IgD-negative memory B cell (primary cell): ENCODE measurements at regions not wholly inside any gene's neighbourhood (a gene's known extent, or its start where the extent isn't known, plus 50 kb on each side); places are given as distances from the start of the nearest gene placed in this dataset.
A peak's percentile ranks its signal among the peaks of the same experiment; 100 is the strongest.

ENCODE experiments used
- H3K27ac Mint-ChIP-seq, 3 donors: one replicate each; pipeline ENCODE4 v1.8.0; 2020 to 2022; ENCODE audit warnings: mild to moderate bottlenecking in 3 of 3, mixed read lengths in 3 of 3, moderate library complexity in 1 of 3
- H3K27me3 Mint-ChIP-seq: one replicate; pipeline ENCODE4 v1.8.0; 2021; ENCODE audit warnings: mixed read lengths
- H3K36me3 Mint-ChIP-seq: one replicate; pipeline ENCODE4 v1.8.0; 2020; ENCODE audit warnings: mild to moderate bottlenecking, mixed read lengths
- H3K4me1 Mint-ChIP-seq, 3 donors: one replicate each; pipeline ENCODE4 v1.8.0; 2020 to 2022; ENCODE audit warnings: mixed read lengths in 3 of 3, mild to moderate bottlenecking in 1 of 3
- H3K4me3 Mint-ChIP-seq, 4 donors: one replicate each; pipeline ENCODE4 v1.8.0; 2020 to 2022; ENCODE audit warnings: mild to moderate bottlenecking in 4 of 4, mixed read lengths in 4 of 4, moderate library complexity in 3 of 4
- H3K9me3 Mint-ChIP-seq, 3 donors: one replicate each; pipeline ENCODE4 v1.8.0; 2020 to 2021; ENCODE audit warnings: mixed read lengths in 3 of 3, mild to moderate bottlenecking in 1 of 3

- Mint-ChIP-seq H3K4me1 (peaks cover 8 to 15% (median 10%) of the 10 kb centered on the region in 3 donors), H3K27ac (no peak overlapping the region), H3K27me3 (no peaks in the 10 kb centered on the region), H3K9me3 (no peaks in the 10 kb centered on the region), H3K4me3 (no peak overlapping the region), H3K36me3 (peaks cover 3% of the 10 kb centered on the region)
Observed at GRCh38 chr5:124604419-124604818, 142.0 kb downstream of the ZNF608 start.

DNA sequence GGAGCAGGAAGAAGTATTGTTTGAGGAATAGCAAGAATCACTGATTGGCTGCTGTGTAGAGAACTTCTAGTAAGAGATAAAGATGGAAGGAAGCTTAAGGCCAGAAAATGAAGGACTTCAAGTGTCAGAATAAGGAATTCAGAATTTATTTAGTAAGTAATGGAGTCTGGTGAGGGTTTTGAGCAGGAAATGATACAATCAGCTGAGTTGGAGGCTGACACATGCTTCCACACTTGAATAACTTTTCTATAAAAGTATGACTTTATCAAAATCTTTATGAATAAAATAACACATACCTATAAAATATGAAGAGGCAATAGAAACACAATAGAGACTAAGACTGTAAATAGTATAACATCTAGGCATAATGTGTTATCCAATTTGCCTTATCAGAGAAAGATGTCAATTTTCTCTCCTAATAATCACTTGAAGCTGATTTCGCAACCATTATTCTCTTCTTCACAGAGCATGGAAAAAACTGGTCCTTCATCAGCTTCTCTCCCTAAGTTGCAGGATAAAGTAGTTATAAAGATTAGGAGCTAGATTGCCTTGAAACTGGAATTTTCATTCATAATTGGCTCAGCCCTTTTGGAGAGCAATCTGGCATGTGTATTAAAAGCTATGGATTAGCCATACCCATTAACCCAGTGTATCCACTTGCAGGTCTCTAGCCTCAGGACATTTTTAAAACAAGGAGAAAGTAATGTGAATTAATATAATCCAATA lies 143.4 kb downstream of the ZNF608 start:
- H3K4me1 Mint-ChIP-seq = peaks cover 9 to 16% (median 13%) of the 10 kb centered on the region in 3 donors
- no peaks in the 10 kb centered on the region for H3K9me3 Mint-ChIP-seq
- no peaks in the 10 kb centered on the region for H3K36me3 Mint-ChIP-seq
- H3K27ac Mint-ChIP-seq = no peak overlapping the region
- no peak overlapping the region for H3K4me3 Mint-ChIP-seq
- H3K27me3 Mint-ChIP-seq = no peaks in the 10 kb centered on the region

- Mint-ChIP-seq H3K36me3 (peaks cover 2% of the 10 kb centered on the region), H3K4me1 (peaks cover 9 to 16% (median 13%) of the 10 kb centered on the region in 3 donors), H3K27me3 (no peaks in the 10 kb centered on the region), H3K9me3 (no peaks in the 10 kb centered on the region), H3K4me3 (peak overlapping the region in 3 of 4 donors; percentile 5 to 85 (median 69)), H3K27ac (no peak overlapping the region)
Observed at GRCh38 chr5:124599028-124599973, 147.1 kb downstream of the ZNF608 start.

DNA sequence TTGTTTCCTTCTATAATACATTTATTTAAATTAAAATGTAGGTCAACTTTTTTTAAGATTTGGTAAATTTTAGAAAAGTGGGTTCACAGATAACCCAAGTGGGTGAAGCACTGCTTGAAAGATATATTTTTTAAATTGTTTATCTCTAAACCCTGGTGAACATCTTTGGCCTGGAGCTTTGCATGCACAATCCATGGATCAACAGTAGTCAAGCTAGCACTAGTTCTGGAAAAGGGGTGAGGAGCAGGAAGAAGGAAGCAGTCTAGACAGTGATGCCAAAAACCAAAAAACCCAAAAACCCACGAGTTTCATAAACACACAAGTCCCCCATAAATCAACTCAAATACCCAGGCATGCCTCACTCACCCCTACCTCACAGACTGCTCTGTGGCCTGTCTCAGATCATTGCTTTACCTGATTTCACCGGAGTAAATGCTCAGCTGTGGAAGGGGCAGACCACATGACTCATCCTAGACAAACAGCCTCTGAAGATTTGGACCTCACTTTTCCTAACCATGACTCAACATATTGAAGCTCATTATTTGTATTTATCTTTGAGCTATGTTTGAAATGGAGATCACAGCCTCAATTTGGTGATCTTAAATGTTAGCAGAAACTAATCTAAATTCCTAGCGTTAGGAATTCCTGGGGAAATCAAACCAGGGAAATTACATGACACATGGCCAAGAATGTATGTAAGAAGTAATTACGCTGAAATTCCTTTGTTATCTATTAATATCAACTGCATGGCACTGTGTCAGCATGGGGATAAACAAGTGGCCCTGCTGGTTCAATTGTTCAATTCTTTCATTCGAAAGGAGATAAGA lies 149.6 kb downstream of the ZNF608 start:
- H3K4me1 Mint-ChIP-seq = peaks cover 9 to 10% (median 10%) of the 10 kb centered on the region in 3 donors
- H3K27ac Mint-ChIP-seq = no peak overlapping the region
- no peaks in the 10 kb centered on the region for H3K27me3 Mint-ChIP-seq
- no peak overlapping the region for H3K4me3 Mint-ChIP-seq
- H3K36me3 Mint-ChIP-seq = peaks cover 2% of the 10 kb centered on the region
- H3K9me3 Mint-ChIP-seq = no peaks in the 10 kb centered on the region

DNA sequence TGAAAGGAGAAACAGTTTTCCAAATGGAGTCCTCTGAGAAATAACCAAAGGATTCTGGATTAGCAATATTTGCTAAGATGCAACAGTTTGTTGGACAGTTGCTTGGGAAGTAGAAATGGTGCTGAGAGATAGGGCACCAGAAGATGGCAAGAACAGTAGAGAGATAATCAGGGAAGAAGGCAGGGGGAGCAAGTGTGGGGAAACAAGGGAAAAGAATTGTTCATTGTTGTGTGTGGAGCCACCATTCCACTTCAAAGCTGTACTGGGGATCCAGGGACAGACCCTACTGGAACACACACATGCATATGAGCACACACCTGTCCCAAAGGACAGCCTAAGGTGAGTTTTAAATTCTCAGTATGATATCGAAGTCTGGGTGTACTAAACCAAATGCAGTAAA lies 152.5 kb downstream of the ZNF608 start:
- peaks cover 2% of the 10 kb centered on the region for H3K36me3 Mint-ChIP-seq
- H3K9me3 Mint-ChIP-seq = no peaks in the 10 kb centered on the region
- peaks cover 0 to 1% (median 0%) of the 10 kb centered on the region in 3 donors for H3K4me1 Mint-ChIP-seq
- no peak overlapping the region for H3K4me3 Mint-ChIP-seq
- H3K27me3 Mint-ChIP-seq = no peaks in the 10 kb centered on the region
- H3K27ac Mint-ChIP-seq = no peak overlapping the region

GRCh38 chr5:124592891-124593290 lies 153.5 kb downstream of the ZNF608 start:
- Mint-ChIP-seq H3K27me3 (no peaks in the 10 kb centered on the region), H3K27ac (no peak overlapping the region), H3K36me3 (peaks cover 2% of the 10 kb centered on the region)

GRCh38 chr5:124591583-124591982 lies 154.9 kb downstream of the ZNF608 start:
- no peaks in the 10 kb centered on the region for H3K27me3 Mint-ChIP-seq
- H3K9me3 Mint-ChIP-seq = no peaks in the 10 kb centered on the region
- H3K36me3 Mint-ChIP-seq = no peaks in the 10 kb centered on the region
- H3K4me1 Mint-ChIP-seq = no peaks in the 10 kb centered on the region
- H3K4me3 Mint-ChIP-seq = no peak overlapping the region
- no peak overlapping the region for H3K27ac Mint-ChIP-seq

More at GRCh38 chr5:124592891-124593290, 153.5 kb downstream of the ZNF608 start:
- Mint-ChIP-seq H3K4me1 (no peaks in the 10 kb centered on the region), H3K9me3 (no peaks in the 10 kb centered on the region), H3K4me3 (no peak overlapping the region)

GRCh38 chr5:124590686-124591085 lies 155.8 kb downstream of the ZNF608 start:
- Mint-ChIP-seq H3K4me1 (no peaks in the 10 kb centered on the region), H3K27ac (no peak overlapping the region), H3K27me3 (no peaks in the 10 kb centered on the region), H3K9me3 (no peaks in the 10 kb centered on the region), H3K36me3 (no peaks in the 10 kb centered on the region), H3K4me3 (no peak overlapping the region)

DNA sequence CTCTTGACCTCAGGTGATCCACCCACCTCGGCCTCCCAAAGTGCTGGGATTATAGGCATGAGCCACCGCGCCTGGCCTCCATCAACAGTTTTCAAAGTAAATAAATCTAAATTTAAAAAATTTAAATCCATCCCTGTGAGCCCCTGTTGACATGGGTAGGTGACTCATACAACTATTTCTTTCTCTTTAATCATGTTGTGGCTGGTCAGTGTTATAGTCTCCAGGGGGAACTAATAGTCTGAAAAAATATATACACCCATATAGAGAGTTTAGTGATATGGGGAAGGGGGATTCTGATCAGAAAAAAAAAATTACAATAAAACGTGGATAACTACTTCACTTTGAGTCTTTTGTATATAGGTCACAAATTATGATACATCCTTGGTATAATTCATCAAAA lies 159.2 kb downstream of the ZNF608 start:
- H3K4me3 Mint-ChIP-seq = no peak overlapping the region
- H3K9me3 Mint-ChIP-seq = peaks cover 0 to 2% (median 0%) of the 10 kb centered on the region in 3 donors
- no peak overlapping the region for H3K27ac Mint-ChIP-seq
- H3K4me1 Mint-ChIP-seq = peaks cover 11 to 20% (median 16%) of the 10 kb centered on the region in 3 donors
- H3K36me3 Mint-ChIP-seq = no peaks in the 10 kb centered on the region
- H3K27me3 Mint-ChIP-seq = no peaks in the 10 kb centered on the region

- H3K27ac Mint-ChIP-seq = peak overlapping the region in 1 of 3 donors; percentile 32
- peaks cover 11 to 20% (median 16%) of the 10 kb centered on the region in 3 donors for H3K4me1 Mint-ChIP-seq
- H3K36me3 Mint-ChIP-seq = no peaks in the 10 kb centered on the region
- no peak overlapping the region for H3K4me3 Mint-ChIP-seq
- no peaks in the 10 kb centered on the region for H3K27me3 Mint-ChIP-seq
- H3K9me3 Mint-ChIP-seq = peaks cover 0 to 2% (median 0%) of the 10 kb centered on the region in 3 donors
Observed at GRCh38 chr5:124584991-124585715, 161.3 kb downstream of the ZNF608 start.

DNA sequence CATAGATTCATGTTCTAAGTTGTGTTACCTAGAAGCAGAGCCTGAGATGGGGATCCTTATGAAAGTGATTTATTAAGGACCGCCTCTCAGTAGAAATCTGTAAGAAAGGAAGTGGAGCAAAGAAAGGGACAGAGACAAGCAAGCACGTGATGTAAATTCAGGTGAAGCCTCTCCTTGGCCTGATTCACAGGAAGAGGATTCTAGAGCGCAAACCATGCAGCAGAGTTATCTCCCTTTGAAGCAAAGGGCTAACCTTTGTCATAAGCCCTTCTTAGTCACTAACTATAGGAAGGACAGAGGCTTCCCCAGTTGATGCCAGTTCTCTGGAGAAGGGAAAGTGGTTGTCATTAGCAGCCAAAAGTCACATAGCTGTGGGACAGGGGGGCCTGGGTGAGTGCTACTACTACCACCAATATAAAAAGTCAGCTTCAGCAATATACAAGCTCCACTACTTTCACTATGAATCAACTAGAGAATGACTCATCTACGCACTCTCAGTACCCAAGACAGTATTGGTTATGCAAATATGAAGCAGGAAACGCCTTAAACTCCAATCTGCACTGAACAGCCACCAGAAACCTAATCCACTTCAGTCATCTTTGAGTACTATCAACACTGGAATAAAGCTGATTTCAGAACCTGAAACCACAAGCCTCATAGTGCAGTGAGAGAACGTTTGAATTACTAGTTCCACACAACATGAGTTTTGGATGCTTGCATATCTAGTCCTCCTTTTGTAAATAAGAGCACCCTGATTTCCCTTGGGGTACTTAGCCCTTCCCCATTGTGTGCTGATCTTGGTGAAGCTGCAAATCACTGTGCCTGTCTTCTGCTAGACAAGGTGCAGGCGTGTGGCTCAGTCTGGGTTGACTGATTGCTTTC lies 162.7 kb downstream of the ZNF608 start:
- H3K9me3 Mint-ChIP-seq = peaks cover 0 to 2% (median 0%) of the 10 kb centered on the region in 3 donors
- peak overlapping the region; percentile 10 to 87 (median 81) for H3K27ac Mint-ChIP-seq
- peak overlapping the region; percentile 1 to 90 (median 64) for H3K4me3 Mint-ChIP-seq
- H3K36me3 Mint-ChIP-seq = no peaks in the 10 kb centered on the region
- no peaks in the 10 kb centered on the region for H3K27me3 Mint-ChIP-seq
- H3K4me1 Mint-ChIP-seq = peaks cover 11 to 20% (median 16%) of the 10 kb centered on the region in 3 donors

GRCh38 chr5:124582561-124582840 lies 163.9 kb downstream of the ZNF608 start:
- H3K4me3 Mint-ChIP-seq = no peak overlapping the region
- peaks cover 0 to 2% (median 0%) of the 10 kb centered on the region in 3 donors for H3K9me3 Mint-ChIP-seq
- H3K36me3 Mint-ChIP-seq = no peaks in the 10 kb centered on the region
- H3K27me3 Mint-ChIP-seq = no peaks in the 10 kb centered on the region
- H3K4me1 Mint-ChIP-seq = peaks cover 11 to 20% (median 16%) of the 10 kb centered on the region in 3 donors
- H3K27ac Mint-ChIP-seq = no peak overlapping the region

- Mint-ChIP-seq H3K36me3 (no peaks in the 10 kb centered on the region), H3K9me3 (peaks cover 0 to 2% (median 0%) of the 10 kb centered on the region in 3 donors), H3K4me1 (peaks cover 14 to 23% (median 18%) of the 10 kb centered on the region in 3 donors), H3K4me3 (peak overlapping the region in 1 of 4 donors; percentile 65), H3K27ac (no peak overlapping the region), H3K27me3 (no peaks in the 10 kb centered on the region)
Observed at GRCh38 chr5:124581738-124582560, 164.5 kb downstream of the ZNF608 start.
